H1 (cell line): ENCODE measurements at regions not wholly inside any gene's neighbourhood (a gene's known extent, or its start where the extent isn't known, plus 50 kb on each side); places are given as distances from the start of the nearest gene placed in this dataset.

Experiments
- CTCF ChIA-PET: fragments of 300-600 bp; sonication (Branson Sonifier 250); formaldehyde crosslinking; loops from one replicate; lab custom pipeline; 2021; ENCODE audit not compliant: partially characterized antibody; lab: Charles Lee
- POLR2A ChIA-PET: fragments of 300-600 bp; sonication (Branson Sonifier 250); formaldehyde crosslinking; loops from one replicate; lab custom pipeline; 2021; ENCODE audit warnings: inconsistent platforms; ENCODE audit not compliant: partially characterized antibody; lab: Charles Lee
- DNase-seq, 2 experiments: peaks; one replicate each; pipeline versions ENCODE4 v3.0.0 to v3.0.0-alpha.2; 2010 to 2022; ENCODE audit warnings: low spot score in 2 of 2, low read depth in 1 of 2, mixed read lengths in 1 of 2
- FAIRE-seq: peaks from 2 replicates; lab custom pipeline; 2011; peaks lifted over from hg19 to GRCh38; lab: Jason Lieb, UNC
- H2AFZ ChIP-seq: 2 replicates; pipeline ENCODE4 v1.8.1; 2012; ENCODE audit warnings: low read length, inconsistent platforms
- H2AK5ac ChIP-seq: 2 replicates; pipeline ENCODE4 v1.6.1; 2013; ENCODE audit warnings: low read depth, low read length
- H2BK120ac ChIP-seq: replicated peaks from 2 replicates; pipeline ENCODE3; 2013; ENCODE audit warnings: low read depth, low read length, inconsistent platforms
- H2BK12ac ChIP-seq: 2 replicates; pipeline ENCODE4 v1.6.1; 2013; ENCODE audit warnings: low read depth, low read length
- H2BK15ac ChIP-seq: 2 replicates; pipeline ENCODE4 v1.6.1; 2013; ENCODE audit warnings: low read length
- H2BK20ac ChIP-seq: 2 replicates; pipeline ENCODE4 v1.6.1; 2013; ENCODE audit warnings: low read length
- H2BK5ac ChIP-seq: 2 replicates; pipeline ENCODE4 v1.6.1; 2013; ENCODE audit warnings: low read depth, low read length
- H3K14ac ChIP-seq: 2 replicates; pipeline ENCODE4 v1.6.1; 2013; ENCODE audit warnings: inconsistent platforms; ENCODE audit not compliant: insufficient read length
- H3K18ac ChIP-seq: 2 replicates; pipeline ENCODE4 v1.6.1; 2013; ENCODE audit warnings: low read length; ENCODE audit errors: extremely low read depth
- H3K23ac ChIP-seq: 2 replicates; pipeline ENCODE4 v1.6.1; 2013; ENCODE audit warnings: inconsistent platforms; ENCODE audit not compliant: insufficient read length
- H3K23me2 ChIP-seq: 2 replicates; pipeline ENCODE4 v1.6.1; 2013; ENCODE audit warnings: low read depth, low read length
- H3K27ac ChIP-seq: 2 replicates; pipeline ENCODE4 v1.6.1; 2011; ENCODE audit warnings: low read depth, low read length, inconsistent platforms
- H3K27me3 ChIP-seq, 4 experiments: replicated peaks in 1 of 4; 1 replicate in 1 of 4; 2 replicates in 3 of 4; pipeline versions ENCODE4 v1.6.1 to v1.8.1; 2011 to 2013; ENCODE audit warnings: low read length in 3 of 4, mild to moderate bottlenecking in 3 of 4, inconsistent platforms in 2 of 4, mixed read lengths in 2 of 4, moderate library complexity in 1 of 4; ENCODE audit not compliant: control insufficient read depth in 3 of 4, insufficient read depth in 3 of 4; ENCODE audit errors: extremely low read depth in 1 of 4
- H3K36me3 ChIP-seq, 4 experiments: 2 replicates each; pipeline versions ENCODE4 v1.6.1 to v1.8.1; 2011 to 2013; ENCODE audit warnings: mild to moderate bottlenecking in 4 of 4, low read length in 3 of 4, moderate library complexity in 2 of 4, control low read depth in 1 of 4, inconsistent platforms in 1 of 4; ENCODE audit not compliant: insufficient read depth in 4 of 4, control insufficient read depth in 2 of 4
- H3K4ac ChIP-seq: replicated peaks from 2 replicates; pipeline ENCODE3; 2013; ENCODE audit warnings: low read length, low read depth, mixed read lengths, inconsistent platforms; ENCODE audit not compliant: insufficient read length
- H3K4me1 ChIP-seq, 4 experiments: replicated peaks in 1 of 4; 1 replicate in 1 of 4; 2 replicates in 3 of 4; pipeline versions ENCODE4 v1.6.1 to v1.8.1; 2011 to 2013; ENCODE audit warnings: low read length in 3 of 4, inconsistent platforms in 2 of 4, mixed read lengths in 1 of 4; ENCODE audit not compliant: insufficient read depth in 4 of 4, control insufficient read depth in 3 of 4
- H3K4me2 ChIP-seq, 2 experiments: 2 replicates each; pipeline versions ENCODE4 v1.6.1 to v1.8.1; 2011 to 2013; ENCODE audit warnings: low read depth in 2 of 2, low read length in 2 of 2, control low read depth in 1 of 2, inconsistent platforms in 1 of 2, mild to moderate bottlenecking in 1 of 2; ENCODE audit not compliant: insufficient read depth in 1 of 2
- H3K4me3 ChIP-seq, 4 experiments: fragments of 200-600, 300-600 bp in 1 of 4; sonication (generic), shearing (Covaris generic), sonication (Bioruptor Twin) in 1 of 4; 2 replicates each; pipeline versions ENCODE4 v1.5.1 to v1.8.1; 2011 to 2016; ENCODE audit warnings: low read length in 4 of 4, low read depth in 3 of 4, control low read depth in 2 of 4, inconsistent platforms in 2 of 4, mild to moderate bottlenecking in 2 of 4, mixed read lengths in 1 of 4, moderate library complexity in 1 of 4; ENCODE audit not compliant: insufficient read depth in 2 of 4; ENCODE audit errors: extremely low read depth in 1 of 4
- H3K56ac ChIP-seq: replicated peaks from 2 replicates; pipeline ENCODE3; 2013; ENCODE audit warnings: low read depth, mild to moderate bottlenecking, mixed read lengths, low read length, inconsistent platforms; ENCODE audit not compliant: insufficient read length
- H3K79me1 ChIP-seq: 2 replicates; pipeline ENCODE4 v1.6.1; 2013; ENCODE audit warnings: low read depth, low read length, control low read depth
- H3K79me2 ChIP-seq, 2 experiments: 2 replicates each; pipeline versions ENCODE4 v1.6.1 to v1.8.1; 2012 to 2013; ENCODE audit warnings: low read length in 2 of 2, mild to moderate bottlenecking in 2 of 2, inconsistent platforms in 1 of 2; ENCODE audit not compliant: insufficient read depth in 2 of 2, control insufficient read depth in 1 of 2
- H3K9ac ChIP-seq, 4 experiments: replicated peaks in 1 of 4; 1 replicate in 1 of 4; 2 replicates in 3 of 4; pipeline versions ENCODE4 v1.6.1 to v1.8.1; 2011 to 2013; ENCODE audit warnings: low read depth in 3 of 4, low read length in 3 of 4, control low read depth in 2 of 4, mild to moderate bottlenecking in 2 of 4, moderate library complexity in 2 of 4, inconsistent platforms in 1 of 4; ENCODE audit errors: extremely low read depth in 1 of 4
- H3K9me3 ChIP-seq, 2 experiments: 2 replicates each; pipeline versions ENCODE4 v1.6.1 to v1.8.1; 2012 to 2013; ENCODE audit warnings: mild to moderate bottlenecking in 2 of 2, moderate library complexity in 2 of 2, control low read depth in 1 of 2, inconsistent platforms in 1 of 2, low read depth in 1 of 2, low read length in 1 of 2, mixed read lengths in 1 of 2; ENCODE audit not compliant: insufficient read depth in 2 of 2
- H4K20me1 ChIP-seq, 2 experiments: replicated peaks in 1 of 2; 2 replicates each; pipeline versions ENCODE3 to v1.8.1; 2011 to 2013; ENCODE audit warnings: inconsistent platforms in 2 of 2, low read length in 2 of 2, mild to moderate bottlenecking in 1 of 2; ENCODE audit not compliant: insufficient read depth in 2 of 2, control insufficient read depth in 1 of 2
- H4K5ac ChIP-seq: 2 replicates; pipeline ENCODE4 v1.6.1; 2013; ENCODE audit warnings: low read length, low read depth, mixed read lengths, inconsistent platforms; ENCODE audit not compliant: insufficient read length
- H4K8ac ChIP-seq: 2 replicates; pipeline ENCODE4 v1.8.0; 2013; ENCODE audit warnings: mild to moderate bottlenecking, moderate library complexity, low read length, inconsistent platforms; ENCODE audit not compliant: insufficient read depth; ENCODE audit errors: extremely low read depth
- H4K91ac ChIP-seq: replicated peaks from 2 replicates; pipeline ENCODE3; 2013; ENCODE audit warnings: low read length, mixed read lengths, inconsistent platforms; ENCODE audit not compliant: insufficient read length
- CHD2 ChIP-seq: IDR thresholded peaks from 2 replicates; pipeline ENCODE4 v1.6.1; 2012; ENCODE audit warnings: low read length, improper control_type of control experiment
- NANOG ChIP-seq: IDR thresholded peaks from 2 replicates; pipeline ENCODE4 v1.6.1; 2011; ENCODE audit warnings: low read length, low read depth, mild to moderate bottlenecking, inconsistent platforms; ENCODE audit not compliant: insufficient read depth, poor library complexity, severe bottlenecking
- ZNF274 ChIP-seq: IDR thresholded peaks from 2 replicates; pipeline ENCODE4 v1.7.0; 2012; ENCODE audit warnings: low read length, borderline replicate concordance; ENCODE audit errors: extremely low read depth
- WGBS, 2 experiments: shearing (Covaris generic) in 1 of 2; methylation state at CpG; one replicate each; pipeline versions ENCODE4 v1.1.6 to v1.1.7; 2013 to 2015; ENCODE audit warnings: low lambda C conversion rate in 2 of 2, mixed read lengths in 2 of 2, inconsistent platforms in 1 of 2, low coverage in 1 of 2, missing lambda C conversion rate in 1 of 2; ENCODE audit not compliant: insufficient replicate concordance in 2 of 2, insufficient coverage in 1 of 2, insufficient read length in 1 of 2; ENCODE audit errors: extremely low coverage in 1 of 2, missing lambda C conversion rate in 1 of 2; 5-methylcytosine and 5-hydroxymethylcytosine counted together

GRCh38 chr10:28733647-28734046 lies 56.3 kb downstream of the BAMBI start:
- Histone ChIP-seq H3K36me3 (no peaks in the 10 kb centered on the region), H3K79me2 (no peaks in the 10 kb centered on the region), H3K27me3 (no peaks in the 10 kb centered on the region), H3K56ac (no peak overlapping the region), H2BK15ac (no peak overlapping the region), H4K8ac (no peak overlapping the region), H3K9ac (no peak overlapping the region), H3K27ac (no peak overlapping the region), H3K4me2 (no peak overlapping the region), H3K23ac (no peak overlapping the region), H2BK20ac (no peak overlapping the region), H2BK12ac (no peak overlapping the region), H3K79me1 (no peaks in the 10 kb centered on the region), H4K91ac (no peak overlapping the region), H3K4ac (no peak overlapping the region), H2BK5ac (no peak overlapping the region), H4K20me1 (no peaks in the 10 kb centered on the region), H3K23me2 (no peaks in the 10 kb centered on the region), H3K14ac (no peak overlapping the region), H4K5ac (no peak overlapping the region), H2AFZ (no peak overlapping the region), H3K4me1 (no peaks in the 10 kb centered on the region), H3K18ac (no peak overlapping the region), H3K9me3 (0 out of 4 replicates have a peak, but pooled peaks cover 3 to 4% of the 10 kb centered on the region in 2 experiments), H2BK120ac (no peak overlapping the region), H2AK5ac (no peak overlapping the region), H3K4me3 (no peak overlapping the region)
- CTCF ChIA-PET = interaction anchor here (1.0 kb wide), 1 partner anchor 656 kb away, joined by 3 read pairs; no protein-coding TSS in a partner anchor
- WGBS, 2 experiments = 95% methylated on average over 1 of the region's 1 CpG; no CpG with 5 or more reads in 1 of the 2 experiments
- FAIRE-seq (no peak), DNase-seq (no peak)
- TF ChIP-seq NANOG (no peak), ZNF274 (no peak), CHD2 (no peak)
- POLR2A ChIA-PET = interaction anchor here (1.1 kb wide), 1 partner anchor 11 kb away, joined by 3 read pairs; no protein-coding TSS in a partner anchor
